ENCODE measurements at regions not wholly inside any gene's neighbourhood (a gene's known extent, or its start where the extent isn't known, plus 50 kb on each side); places are given as distances from the start of the nearest gene placed in this dataset.

DNA sequence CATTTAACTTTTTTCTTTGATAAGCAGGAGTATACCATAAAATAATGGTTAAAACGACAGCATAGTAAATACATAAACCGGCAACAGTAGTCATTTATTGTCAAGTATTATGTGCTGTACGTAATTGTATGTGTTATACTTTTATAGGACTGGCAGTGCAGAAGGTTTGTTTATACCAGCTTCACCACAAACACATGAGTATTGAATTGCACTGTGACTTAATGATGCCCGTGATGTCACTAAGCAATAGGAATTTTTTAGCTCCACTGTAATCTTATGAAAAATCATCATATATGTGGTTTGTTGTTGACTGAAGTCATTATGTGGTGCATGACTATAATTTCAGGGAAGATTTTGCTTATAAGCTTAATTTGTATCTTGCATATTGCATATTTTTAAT is 424.6 kb downstream of the PABPC4L start:
- TF ChIP-seq FOXA1 (IDR thresholded peaks at IDR 0.05), result no peak
- TF ChIP-seq BHLHE40 (IDR thresholded peaks at IDR 0.05; ENCODE audit: borderline replicate concordance), result no peak
- no peak for TF ChIP-seq HDGF (IDR thresholded peaks at IDR 0.05; ENCODE audit: borderline replicate concordance)
- no peak for TF ChIP-seq ELF4 (IDR thresholded peaks at IDR 0.05)
- TF ChIP-seq FOXM1 (IDR thresholded peaks at IDR 0.05; ENCODE audit: borderline replicate concordance), result no peak
- TF ChIP-seq SP1 (IDR thresholded peaks at IDR 0.05), result no peak

Measured in HEK293T (cell line).